Natural killer cell (primary cell): ENCODE measurements at regions not wholly inside any gene's neighbourhood (a gene's known extent, or its start where the extent isn't known, plus 50 kb on each side); places are given as distances from the start of the nearest gene placed in this dataset.

ENCODE experiments used
- ATAC-seq, 3 donors: fragments of 150-1000 bp in 2 of 3; fragments of 200-7000 bp in 1 of 3; cut with Tn5 transposase; 1 replicate in 1 of 3; 2 replicates in 2 of 3; pipeline ENCODE4 v1.10.0; 2021; ENCODE audit warnings: mild to moderate bottlenecking in 2 of 3, moderate library complexity in 2 of 3
- DNase-seq, 2 donors: peaks; one replicate each; pipeline versions ENCODE4 v3.0.0 to v3.0.0-alpha.2; 2013 to 2021; ENCODE audit warnings: mixed read lengths in 1 of 2
- H3K27ac ChIP-seq: one replicate; pipeline ENCODE4 v1.5.1; 2013; ENCODE audit warnings: mild to moderate bottlenecking, low read length
- H3K27me3 ChIP-seq: one replicate; pipeline ENCODE4 v1.6.1; 2013; ENCODE audit warnings: low read length; ENCODE audit not compliant: control insufficient read depth, insufficient read depth
- H3K36me3 ChIP-seq: one replicate; pipeline ENCODE4 v1.6.1; 2013; ENCODE audit warnings: low read length; ENCODE audit not compliant: control insufficient read depth, insufficient read depth
- H3K4me1 ChIP-seq: one replicate; pipeline ENCODE4 v1.6.1; 2013; ENCODE audit warnings: low read length; ENCODE audit not compliant: control insufficient read depth, insufficient read depth
- H3K4me3 ChIP-seq: one replicate; pipeline ENCODE4 v1.5.1; 2013; ENCODE audit warnings: low read length
- H3K9me3 ChIP-seq: one replicate; pipeline ENCODE4 v1.6.1; 2013; ENCODE audit warnings: low read length; ENCODE audit not compliant: control insufficient read depth, insufficient read depth
- H3K27ac Mint-ChIP-seq, 2 donors: one replicate each; pipeline ENCODE4 v1.8.0; 2022; ENCODE audit warnings: mild to moderate bottlenecking in 2 of 2, mixed read lengths in 2 of 2, moderate library complexity in 1 of 2
- H3K27me3 Mint-ChIP-seq, 2 donors: one replicate each; pipeline ENCODE4 v1.8.0; 2022; ENCODE audit warnings: low read depth in 2 of 2, mixed read lengths in 2 of 2
- H3K36me3 Mint-ChIP-seq: one replicate; pipeline ENCODE4 v1.8.0; 2022; ENCODE audit warnings: mixed read lengths
- H3K4me1 Mint-ChIP-seq, 2 donors: one replicate each; pipeline ENCODE4 v1.8.0; 2022; ENCODE audit warnings: mixed read lengths in 2 of 2
- H3K4me3 Mint-ChIP-seq: one replicate; pipeline ENCODE4 v1.8.0; 2022; ENCODE audit warnings: mild to moderate bottlenecking, moderate library complexity, mixed read lengths
- H3K9me3 Mint-ChIP-seq, 2 donors: one replicate each; pipeline ENCODE4 v1.8.0; 2022; ENCODE audit warnings: mixed read lengths in 2 of 2
- WGBS: methylation state at CpG from one replicate; pipeline ENCODE4 v1.1.7; 2013; ENCODE audit warnings: missing lambda C conversion rate; ENCODE audit not compliant: insufficient coverage; 5-methylcytosine and 5-hydroxymethylcytosine counted together
- intact Hi-C: fragments of 100-400 bp; cut with micrococcal nuclease; formaldehyde crosslinking; loops from one replicate; pipeline ENCODE4 v1.14.2; 2022
- TF ChIP-seq, protein P1 (sequence below): fragments of 200-600 bp; IDR thresholded peaks from one replicate; pipeline ENCODE4 v1.8.0; 2022; ENCODE audit warnings: antibody characterized with exemption

DNA sequence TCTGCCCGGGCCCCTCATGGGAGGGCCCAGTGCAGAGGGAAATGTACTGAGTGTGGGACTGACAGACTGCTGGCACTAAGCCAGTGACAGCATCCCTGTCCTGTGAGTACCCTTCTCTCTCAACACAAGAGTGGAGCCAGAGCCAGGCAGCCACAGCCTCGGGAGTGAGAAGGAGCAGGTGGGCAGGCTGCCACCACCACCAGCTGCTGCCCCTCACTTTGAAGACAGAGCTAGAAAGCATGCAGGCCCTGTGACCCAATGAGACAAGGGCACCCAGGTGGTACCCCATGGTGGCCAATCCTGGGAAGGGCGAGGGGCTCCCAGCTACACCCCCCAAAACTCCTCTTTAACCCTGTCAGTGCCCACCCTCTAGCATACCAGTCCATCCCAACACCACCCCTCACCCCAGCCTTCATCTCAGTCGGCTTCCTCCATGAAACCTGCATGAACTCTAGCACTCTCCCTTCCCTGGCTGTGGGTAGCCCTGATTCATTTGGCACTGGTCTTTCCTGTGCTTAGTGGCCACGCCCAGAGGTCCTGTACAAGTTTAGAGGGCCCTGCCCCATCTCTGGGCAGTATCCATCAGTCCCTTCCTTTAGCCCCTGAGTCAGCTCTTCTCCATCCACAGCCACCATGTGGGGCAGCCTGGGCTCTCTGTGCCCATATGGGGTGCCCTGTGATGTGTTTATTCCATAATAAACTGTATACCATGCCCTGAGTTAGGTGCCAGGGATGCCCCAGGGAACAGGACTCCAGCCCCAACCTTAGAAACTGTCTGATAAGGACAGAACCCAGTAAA lies 207.0 kb upstream of the ZMIZ1 start:
- no peaks in the 10 kb centered on the region for H3K36me3 Mint-ChIP-seq
- Histone ChIP-seq H3K27me3 (no peaks in the 10 kb centered on the region), H3K4me1 (no peaks in the 10 kb centered on the region), H3K4me3 (no peak overlapping the region), H3K36me3 (no peaks in the 10 kb centered on the region), H3K9me3 (no peaks in the 10 kb centered on the region), H3K27ac (no peak overlapping the region)
- 77% methylated on average over 5 of the region's 5 CpGs for WGBS
- intact Hi-C loops = no loop called here
- TF ChIP-seq, protein P1, sequence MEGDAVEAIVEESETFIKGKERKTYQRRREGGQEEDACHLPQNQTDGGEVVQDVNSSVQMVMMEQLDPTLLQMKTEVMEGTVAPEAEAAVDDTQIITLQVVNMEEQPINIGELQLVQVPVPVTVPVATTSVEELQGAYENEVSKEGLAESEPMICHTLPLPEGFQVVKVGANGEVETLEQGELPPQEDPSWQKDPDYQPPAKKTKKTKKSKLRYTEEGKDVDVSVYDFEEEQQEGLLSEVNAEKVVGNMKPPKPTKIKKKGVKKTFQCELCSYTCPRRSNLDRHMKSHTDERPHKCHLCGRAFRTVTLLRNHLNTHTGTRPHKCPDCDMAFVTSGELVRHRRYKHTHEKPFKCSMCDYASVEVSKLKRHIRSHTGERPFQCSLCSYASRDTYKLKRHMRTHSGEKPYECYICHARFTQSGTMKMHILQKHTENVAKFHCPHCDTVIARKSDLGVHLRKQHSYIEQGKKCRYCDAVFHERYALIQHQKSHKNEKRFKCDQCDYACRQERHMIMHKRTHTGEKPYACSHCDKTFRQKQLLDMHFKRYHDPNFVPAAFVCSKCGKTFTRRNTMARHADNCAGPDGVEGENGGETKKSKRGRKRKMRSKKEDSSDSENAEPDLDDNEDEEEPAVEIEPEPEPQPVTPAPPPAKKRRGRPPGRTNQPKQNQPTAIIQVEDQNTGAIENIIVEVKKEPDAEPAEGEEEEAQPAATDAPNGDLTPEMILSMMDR = no peak
- H3K27me3 Mint-ChIP-seq = peaks cover 17 to 29% of the 10 kb centered on the region in 2 donors
- no peak for DNase-seq
- no peaks in the 10 kb centered on the region for H3K9me3 Mint-ChIP-seq
- H3K4me1 Mint-ChIP-seq = no peaks in the 10 kb centered on the region
- H3K4me3 Mint-ChIP-seq = no peak overlapping the region
- H3K27ac Mint-ChIP-seq = no peak overlapping the region
- no peak for ATAC-seq

DNA sequence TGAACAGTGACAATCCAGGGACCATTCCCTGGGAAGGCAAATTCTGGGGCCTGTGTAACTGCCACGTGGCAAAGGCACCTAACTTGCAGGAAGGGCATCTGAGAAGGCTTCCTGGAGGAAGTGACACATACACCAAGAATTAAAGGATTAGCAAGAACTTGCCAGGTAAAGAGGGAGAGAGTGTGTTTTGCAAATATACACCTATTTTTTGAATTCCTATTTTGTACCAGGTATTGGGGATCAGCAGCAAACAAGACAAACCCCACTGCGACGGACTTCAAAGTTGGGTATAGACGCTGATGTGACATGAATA lies 206.5 kb upstream of the ZMIZ1 start:
- TF ChIP-seq, protein P1 = no peak
- Histone ChIP-seq H3K27me3 (no peaks in the 10 kb centered on the region), H3K4me1 (no peaks in the 10 kb centered on the region), H3K36me3 (no peaks in the 10 kb centered on the region), H3K4me3 (no peak overlapping the region), H3K9me3 (no peaks in the 10 kb centered on the region), H3K27ac (no peak overlapping the region)
- H3K4me1 Mint-ChIP-seq = no peaks in the 10 kb centered on the region
- no peak overlapping the region for H3K4me3 Mint-ChIP-seq
- DNase-seq (no peak), ATAC-seq (no peak)
- H3K36me3 Mint-ChIP-seq = no peaks in the 10 kb centered on the region
- no peaks in the 10 kb centered on the region for H3K9me3 Mint-ChIP-seq
- peaks cover 17 to 29% of the 10 kb centered on the region in 2 donors for H3K27me3 Mint-ChIP-seq
- no peak overlapping the region for H3K27ac Mint-ChIP-seq
- 74% methylated on average over 4 of the region's 4 CpGs for WGBS
- intact Hi-C loops = no loop called here

DNA sequence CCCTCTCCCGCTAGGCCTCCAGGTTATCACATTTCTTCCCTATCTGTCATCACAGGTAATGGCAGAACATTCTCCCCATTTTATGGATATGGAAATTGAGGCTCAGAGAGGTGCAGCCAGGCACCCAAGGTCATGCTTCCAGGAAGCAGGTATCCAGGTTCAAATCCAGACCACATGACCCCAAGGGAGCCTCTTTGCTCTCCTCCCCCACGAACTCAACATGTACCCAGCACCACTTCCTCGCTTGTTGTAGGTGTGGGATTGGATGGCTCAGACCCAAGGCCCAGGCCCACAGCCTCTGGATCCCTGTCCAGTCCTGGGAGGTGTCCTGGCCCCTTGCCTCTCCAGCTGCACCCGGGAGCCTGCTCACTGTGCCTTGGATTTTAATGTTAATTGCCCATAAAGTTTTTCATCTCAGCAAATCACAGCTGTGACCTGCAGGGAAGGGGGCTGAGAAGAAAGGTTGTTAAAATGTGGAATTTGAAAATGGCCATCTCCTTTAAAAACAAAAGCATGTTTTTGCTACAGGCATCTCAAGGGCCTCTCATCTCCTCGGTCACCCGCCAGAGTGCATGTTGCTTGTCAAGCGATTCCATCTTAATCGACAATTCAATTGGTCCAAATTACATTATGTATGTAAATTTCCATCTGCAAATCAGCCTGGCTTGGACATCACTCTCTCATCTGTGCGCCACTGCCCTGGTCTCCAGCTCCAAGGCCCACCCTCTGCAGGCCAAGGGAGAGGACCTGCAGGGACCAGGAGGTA lies 205.4 kb upstream of the ZMIZ1 start:
- DNase-seq (no peak), ATAC-seq (no peak)
- no peaks in the 10 kb centered on the region for H3K36me3 ChIP-seq
- no peaks in the 10 kb centered on the region for H3K9me3 ChIP-seq
- Mint-ChIP-seq H3K4me3 (no peak overlapping the region), H3K27me3 (peaks cover 17 to 20% of the 10 kb centered on the region in 2 donors), H3K36me3 (no peaks in the 10 kb centered on the region), H3K9me3 (no peaks in the 10 kb centered on the region), H3K4me1 (no peaks in the 10 kb centered on the region), H3K27ac (no peak overlapping the region)
- no peaks in the 10 kb centered on the region for H3K4me1 ChIP-seq
- H3K27me3 ChIP-seq = no peaks in the 10 kb centered on the region
- 92% methylated on average over 6 of the region's 9 CpGs for WGBS
- H3K27ac ChIP-seq = no peak overlapping the region
- intact Hi-C loops = no loop called here
- TF ChIP-seq, protein P1 = no peak
- H3K4me3 ChIP-seq = no peak overlapping the region
